Mucosa of gallbladder (tissue), 1 donor: ENCODE measurements at regions not wholly inside any gene's neighbourhood (a gene's known extent, or its start where the extent isn't known, plus 50 kb on each side); places are given as distances from the start of the nearest gene placed in this dataset.
"Not testable (repeated sequence)": the region's sequence is repeated elsewhere in the genome, so short reads cannot be mapped to it uniquely, and the experiment has no call there.

Experiments
- DNase-seq: peaks from one replicate; pipeline ENCODE4 v3.0.0-alpha.2; 2020; ENCODE audit warnings: low spot score
- donor health status: DM: no; HTN: no; CAD: no.

DNA sequence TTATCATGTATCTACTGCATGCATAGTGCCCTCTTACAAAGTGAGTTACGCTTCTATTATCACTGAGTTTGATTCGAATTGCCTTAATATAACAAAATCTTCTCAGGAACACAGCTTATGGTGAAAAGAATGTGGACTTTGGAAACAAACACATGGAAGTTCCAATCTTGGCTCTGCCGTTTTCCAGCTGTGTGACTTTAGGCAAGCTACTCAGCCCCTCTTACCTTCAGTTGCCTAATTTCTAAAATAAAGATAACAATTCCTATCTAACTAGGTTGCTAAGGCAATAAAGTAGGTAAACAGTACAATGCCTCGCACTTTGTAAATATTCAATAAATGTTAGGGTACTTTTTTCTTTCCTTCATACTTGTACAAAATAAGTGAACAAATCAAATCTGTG is 104.0 kb upstream of the GRIA3 start:
- no peak for DNase-seq

DNA sequence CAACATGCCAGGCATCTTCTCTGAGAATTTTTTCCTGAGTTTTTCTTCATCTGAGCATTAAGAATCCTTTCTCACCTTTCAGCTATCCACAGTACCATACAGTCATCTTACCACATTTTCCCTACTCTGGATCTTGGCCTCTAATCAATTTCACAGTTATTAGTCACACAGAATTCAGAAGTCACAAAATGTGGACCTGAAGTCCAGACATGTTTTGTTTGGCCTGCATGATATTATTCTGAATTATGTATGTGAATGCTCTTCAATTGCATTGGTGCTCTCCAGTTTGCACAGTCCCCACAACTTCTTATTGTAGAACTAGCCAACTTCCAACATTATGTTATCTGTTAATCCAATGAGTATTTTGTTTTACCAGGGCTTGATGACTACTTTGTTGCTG is 102.3 kb upstream of the GRIA3 start:
- DNase-seq, result no peak

DNA sequence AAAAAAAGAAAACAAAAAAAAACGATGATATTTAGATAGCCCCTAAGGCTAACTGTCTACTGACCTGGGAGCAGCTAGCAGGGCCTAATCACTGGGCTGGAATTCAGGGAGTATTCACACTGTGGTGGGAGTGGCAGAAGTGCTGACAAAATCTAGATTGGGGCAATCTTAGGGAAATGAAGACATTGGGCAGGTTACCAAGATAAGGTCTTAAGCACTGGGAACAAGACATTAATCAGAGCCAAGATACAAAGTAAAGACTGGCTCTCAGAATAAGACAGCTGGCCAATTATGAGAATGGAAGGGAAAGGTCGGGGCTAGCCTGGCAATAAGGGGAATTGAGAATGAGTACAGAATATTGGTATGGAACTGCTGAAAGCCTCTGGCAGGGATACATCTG is 100.2 kb upstream of the GRIA3 start:
- no peak for DNase-seq

DNA sequence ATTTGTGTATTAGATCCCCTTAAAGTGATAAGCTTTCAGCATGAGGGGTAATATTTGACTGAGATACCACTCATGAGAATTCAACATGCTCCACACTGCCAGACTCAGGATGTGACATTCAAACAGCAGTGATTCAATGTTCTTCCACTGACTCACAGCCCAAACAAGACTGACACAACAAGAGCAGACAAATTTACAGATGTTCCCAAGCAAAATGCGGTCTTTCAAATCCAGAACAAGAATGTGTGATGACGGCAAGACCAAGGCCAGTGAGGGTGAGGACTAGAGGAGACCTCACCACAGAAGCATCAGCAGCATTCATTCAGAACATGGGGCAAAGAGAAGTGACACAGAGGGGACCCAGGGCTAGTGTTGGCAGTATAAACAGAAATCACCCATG is 99.3 kb upstream of the GRIA3 start:
- no peak for DNase-seq

DNA sequence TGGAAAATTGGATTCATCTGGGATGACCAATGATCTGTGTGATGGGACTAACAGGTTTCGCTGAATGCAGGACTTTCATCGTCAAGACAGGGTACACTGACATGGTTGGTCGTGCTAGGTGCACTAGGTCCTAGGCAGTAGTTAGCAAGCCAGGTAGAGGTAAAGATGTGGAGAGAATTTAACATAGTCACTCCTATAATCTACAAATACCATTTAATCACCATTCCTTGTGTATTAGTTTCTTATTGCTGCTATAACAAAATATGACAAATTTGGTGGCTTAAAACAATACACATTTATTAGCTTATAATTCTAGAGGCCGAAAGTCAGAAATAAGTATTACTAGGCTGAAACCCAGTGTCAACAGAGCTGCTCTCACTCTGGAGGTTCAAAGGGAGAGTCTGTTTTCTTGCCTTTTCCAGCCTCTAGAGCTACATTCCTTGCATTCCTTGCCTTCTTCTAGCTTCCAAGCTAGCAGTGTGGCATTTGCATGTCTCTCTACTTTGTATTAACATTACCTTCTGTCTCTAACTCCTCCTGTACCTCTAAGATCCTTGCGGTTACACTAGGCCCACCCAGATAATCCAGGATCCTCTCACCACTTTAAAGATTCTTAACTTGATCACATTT is 98.7 kb upstream of the GRIA3 start:
- DNase-seq, result no peak

DNA sequence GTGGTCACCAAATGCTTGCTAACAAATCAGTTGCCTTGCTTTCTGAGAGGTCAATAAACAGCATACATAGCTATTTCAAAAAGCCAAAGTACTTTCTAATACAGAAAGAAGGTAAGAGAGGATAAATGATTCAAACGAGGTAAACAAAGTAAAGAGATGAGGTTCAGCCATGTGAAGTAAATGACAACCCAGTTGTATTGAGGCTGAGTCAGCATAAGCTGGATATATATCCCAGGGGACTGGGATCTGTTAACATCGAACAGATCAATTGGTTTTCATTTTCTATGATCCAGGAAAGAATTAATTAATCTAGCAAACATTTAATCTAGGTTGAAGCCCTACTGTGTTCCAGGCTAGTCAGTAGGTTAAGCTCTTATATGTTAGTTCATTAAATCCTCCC is 97.3 kb upstream of the GRIA3 start:
- DNase-seq, result no peak

DNA sequence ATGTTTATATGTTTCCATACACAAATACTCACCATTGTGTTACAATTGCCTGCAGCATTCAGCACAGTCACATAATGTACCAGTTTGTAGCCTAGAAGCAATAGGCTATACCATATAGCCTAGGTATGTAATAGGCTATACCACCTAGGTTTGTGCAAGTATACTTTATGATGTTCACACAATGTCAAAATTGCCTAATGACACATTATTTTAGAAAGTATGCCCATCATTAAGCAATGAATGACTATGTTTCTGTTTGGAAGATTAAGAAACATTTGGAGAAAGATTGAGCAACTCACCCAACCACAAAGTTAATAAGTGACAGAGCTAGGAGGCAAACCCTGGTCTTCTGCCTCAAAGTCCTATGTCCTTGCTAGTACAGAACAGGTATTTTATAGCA is 96.8 kb upstream of the GRIA3 start:
- no peak for DNase-seq

DNA sequence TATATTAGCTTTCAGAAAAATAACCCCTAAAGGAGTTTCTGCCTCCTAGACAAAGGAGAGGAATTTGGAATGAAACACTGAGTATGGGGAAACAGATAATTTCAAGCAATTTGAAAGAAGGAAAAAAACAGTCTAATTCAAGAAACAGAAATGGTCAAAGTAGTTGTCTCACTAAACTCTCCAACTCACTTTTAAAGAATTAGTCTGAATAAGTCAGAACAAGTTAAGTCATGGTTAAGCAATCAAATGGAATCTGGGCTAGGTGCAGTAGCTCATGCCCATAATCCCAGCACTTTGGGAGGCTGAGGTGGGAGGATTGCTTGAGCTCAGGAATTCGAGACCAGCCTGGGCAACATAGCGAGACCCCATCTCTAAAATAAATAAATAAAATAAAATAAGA is 95.7 kb upstream of the GRIA3 start:
- DNase-seq, result no peak

DNA sequence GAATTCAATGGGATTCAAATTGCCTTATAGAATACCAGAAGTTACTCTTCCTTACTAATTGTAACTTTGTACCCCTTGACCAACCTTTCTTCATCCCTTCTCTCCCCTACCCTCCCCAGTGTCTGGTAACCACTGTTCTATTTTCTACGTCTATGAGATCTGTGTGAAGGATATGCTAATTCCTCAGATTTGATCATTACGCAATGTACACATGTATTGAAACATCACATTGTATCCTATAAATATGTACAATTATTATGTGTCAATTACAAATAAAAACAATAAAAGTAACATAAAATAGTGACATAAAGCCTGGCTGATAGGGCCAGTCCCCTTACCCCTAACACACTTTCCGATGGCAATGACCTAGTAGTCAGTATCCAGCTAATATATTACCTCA is 95.1 kb upstream of the GRIA3 start:
- DNase-seq, result no peak

DNA sequence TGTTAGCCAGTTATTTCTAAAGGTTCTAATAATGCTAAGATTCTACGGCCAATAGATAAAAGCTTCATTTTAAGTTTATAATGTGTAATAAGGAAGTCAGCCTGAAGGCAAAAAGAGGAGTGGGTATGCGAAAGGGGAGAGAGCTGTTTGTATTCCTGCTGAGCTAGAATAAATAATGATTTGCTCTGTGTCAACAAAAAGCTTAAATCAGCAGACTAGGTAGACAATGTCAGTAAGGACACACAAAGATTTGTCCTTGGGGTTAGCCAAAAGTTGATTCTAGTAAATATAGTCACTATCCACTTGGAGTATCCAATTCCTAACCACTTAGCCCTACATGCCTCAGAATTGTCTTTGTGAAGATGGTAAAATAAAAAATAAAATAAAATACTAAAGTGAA is 90.3 kb upstream of the GRIA3 start:
- DNase-seq, result no peak

DNA sequence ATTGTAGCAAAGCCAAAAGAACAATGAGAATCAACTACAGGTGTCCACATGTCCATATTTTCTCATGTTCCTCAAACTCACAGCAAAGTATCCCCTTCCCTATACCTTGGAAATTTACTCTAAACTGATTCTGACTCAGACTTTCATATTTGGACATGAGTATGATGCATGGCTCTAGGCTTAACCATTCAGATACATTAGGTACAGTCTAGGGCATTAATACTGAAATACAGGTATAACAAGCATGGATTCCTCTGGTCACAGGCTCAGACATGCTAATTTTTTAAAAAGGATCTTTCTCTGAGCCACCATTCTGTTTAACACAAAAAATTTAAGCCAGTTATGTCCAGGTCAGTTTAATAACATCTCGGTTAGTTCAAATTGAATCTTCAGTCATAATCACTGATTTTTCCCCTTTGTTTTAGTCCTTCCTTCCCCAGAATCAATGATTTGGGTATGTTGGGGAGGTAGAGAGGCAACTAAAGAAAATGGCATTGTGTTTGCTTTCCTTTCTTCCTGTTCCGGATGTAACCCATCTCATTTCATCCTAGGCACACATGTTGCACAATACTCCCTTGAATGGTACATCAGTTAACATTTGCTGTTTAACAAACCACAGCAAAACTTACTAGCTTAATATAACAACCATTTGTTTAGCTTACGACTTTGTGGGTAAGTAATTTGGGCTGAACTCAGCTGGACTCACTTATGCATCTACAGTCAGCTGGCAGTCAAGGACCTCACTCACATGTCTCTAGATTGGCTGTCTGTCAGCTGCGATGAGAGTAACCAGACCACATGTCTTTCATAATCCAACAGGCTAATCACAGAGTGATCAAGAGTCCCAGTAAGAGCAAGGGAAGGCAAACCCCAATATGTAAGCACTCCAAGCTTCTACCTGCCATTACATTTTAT is 75.3 kb upstream of the GRIA3 start:
- DNase-seq, result no peak

DNA sequence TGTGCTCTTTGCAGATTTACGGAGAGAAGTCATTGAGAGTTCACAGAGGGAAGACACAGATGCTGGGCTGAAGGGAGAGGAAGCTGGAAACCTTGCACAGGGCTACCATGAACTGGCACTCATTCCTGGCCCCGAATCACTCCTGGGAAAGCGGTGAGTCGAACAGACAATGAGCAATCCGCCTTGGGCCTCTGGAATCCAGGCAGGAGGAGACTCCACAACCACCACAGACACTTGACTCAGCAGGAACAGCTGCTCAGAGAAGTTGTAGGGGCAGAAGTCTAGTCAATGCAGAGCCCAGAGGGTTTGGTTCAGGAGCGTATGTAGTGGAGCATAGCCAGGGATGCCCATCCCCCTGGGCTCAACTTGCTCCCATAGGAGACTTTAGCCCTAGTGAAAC is 62.8 kb upstream of the GRIA3 start:
- DNase-seq, result no peak

DNA sequence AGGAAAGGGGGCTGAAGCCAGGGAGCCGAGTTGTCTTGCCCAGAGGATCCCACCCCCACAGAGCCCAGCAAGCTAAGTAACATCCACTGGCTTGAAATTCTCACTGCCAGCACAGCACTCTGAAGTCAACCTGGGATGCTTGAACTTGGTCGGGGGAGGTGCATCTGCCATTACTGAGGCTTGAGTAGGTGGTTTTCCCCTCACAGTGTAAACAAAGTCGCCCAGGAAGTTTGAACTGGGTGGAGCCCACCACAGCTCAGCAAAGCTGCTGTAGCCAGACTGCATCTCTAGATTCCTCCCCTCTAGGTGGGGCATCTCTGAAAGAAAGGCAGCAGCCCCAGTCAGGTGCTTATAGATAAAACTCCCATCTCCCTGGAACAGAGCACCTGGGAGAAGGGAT is 54.3 kb upstream of the GRIA3 start:
- DNase-seq, result not testable (repeated sequence)
